ENCODE measurements at regions not wholly inside any gene's neighbourhood (a gene's known extent, or its start where the extent isn't known, plus 50 kb on each side); places are given as distances from the start of the nearest gene placed in this dataset.

GRCh38 chr4:141346144-141346543, 125.4 kb downstream of the ZNF330 start (continued):
- TF ChIP-seq CHD7 (IDR thresholded peaks at IDR 0.05; ENCODE audit: low read depth, low read length) (no peak), RNF2 (IDR thresholded peaks at IDR 0.05) (no peak), XRCC4 (IDR thresholded peaks at IDR 0.05; ENCODE audit: extremely low read depth, insufficient read depth, insufficient read length) (no peak), ZNF239 (CRISPR knock-in tag; IDR thresholded peaks at IDR 0.05) (no peak), KLF13 (tag; IDR thresholded peaks at IDR 0.05; ENCODE audit: borderline replicate concordance, low read depth) (no peak), AFF1 (IDR thresholded peaks at IDR 0.05; ENCODE audit: low read depth in 1 of 2, partially characterized antibody in 2 of 2) (no peak), CEBPZ (IDR thresholded peaks at IDR 0.05; ENCODE audit: borderline replicate concordance, low read depth, low read length) (no peak), TAF9B (IDR thresholded peaks at IDR 0.05; ENCODE audit: partially characterized antibody) (no peak), SRSF9 (IDR thresholded peaks at IDR 0.05; ENCODE audit: borderline replicate concordance, low read depth, low read length) (no peak), HMG20A (CRISPR knock-in tag; conservative IDR thresholded peaks at IDR 0.05) (no peak)
